ENCODE measurements at regions not wholly inside any gene's neighbourhood (a gene's known extent, or its start where the extent isn't known, plus 50 kb on each side); places are given as distances from the start of the nearest gene placed in this dataset.
"Not testable (repeated sequence)": the region's sequence is repeated elsewhere in the genome, so short reads cannot be mapped to it uniquely, and the experiment has no call there.

DNA sequence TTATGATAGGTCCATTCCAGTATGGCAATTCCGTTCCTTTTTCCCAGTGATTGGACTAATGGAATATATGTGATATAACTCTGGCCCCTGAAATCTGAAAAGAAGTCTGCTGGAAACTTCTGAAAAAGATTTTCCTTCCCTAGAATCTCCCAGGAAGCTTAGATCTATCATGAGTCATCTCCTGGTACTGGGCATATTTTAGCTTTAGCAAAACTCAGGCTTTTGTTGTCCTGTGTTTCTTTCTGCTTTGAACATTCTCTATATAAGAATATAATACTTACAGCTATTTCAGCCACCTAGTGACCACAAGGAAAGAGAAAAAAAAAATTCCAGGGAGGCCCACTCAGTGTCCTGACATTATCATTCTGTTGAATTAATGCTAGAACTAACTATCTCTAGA is 597.2 kb upstream of the GRIA3 start:
- DNase-seq, result no peak

DNA sequence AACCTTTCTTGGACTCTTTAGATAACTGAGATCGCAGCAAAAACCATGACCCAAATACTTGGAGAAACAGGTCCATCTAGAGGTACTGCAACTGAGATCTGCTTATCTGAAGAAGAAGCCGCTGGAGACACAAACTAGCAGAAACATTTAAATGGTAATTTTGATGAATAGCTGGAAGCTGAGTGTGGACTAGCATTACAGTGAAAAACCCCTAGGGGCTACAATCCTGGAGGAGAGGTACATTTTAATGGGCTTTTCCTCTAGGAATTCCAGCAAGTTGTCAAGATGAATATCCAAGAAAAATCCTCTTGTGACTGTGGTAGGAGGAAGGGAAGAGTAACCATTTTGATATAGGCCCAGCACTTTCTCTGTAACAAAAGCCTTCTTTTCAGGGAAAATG is 592.5 kb upstream of the GRIA3 start:
- no peak for DNase-seq

DNA sequence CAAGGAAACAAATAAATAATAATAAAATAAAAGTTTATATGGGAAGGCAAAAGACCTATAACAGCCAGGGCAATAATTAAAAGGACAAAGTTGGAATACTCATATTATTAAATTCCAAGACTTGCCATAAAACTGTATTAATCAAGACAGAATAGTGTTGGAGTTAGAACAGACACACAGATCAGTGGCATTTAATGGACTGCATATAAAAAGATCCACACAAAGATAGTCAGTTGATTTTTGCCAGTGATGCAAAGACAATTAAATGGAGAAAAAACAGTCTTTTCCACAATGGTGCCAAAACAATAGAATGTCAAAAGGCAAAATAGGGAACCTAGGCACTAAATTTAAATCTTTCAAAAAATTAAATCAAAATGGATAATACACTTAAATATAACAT is 587.1 kb upstream of the GRIA3 start:
- DNase-seq, result no peak

DNA sequence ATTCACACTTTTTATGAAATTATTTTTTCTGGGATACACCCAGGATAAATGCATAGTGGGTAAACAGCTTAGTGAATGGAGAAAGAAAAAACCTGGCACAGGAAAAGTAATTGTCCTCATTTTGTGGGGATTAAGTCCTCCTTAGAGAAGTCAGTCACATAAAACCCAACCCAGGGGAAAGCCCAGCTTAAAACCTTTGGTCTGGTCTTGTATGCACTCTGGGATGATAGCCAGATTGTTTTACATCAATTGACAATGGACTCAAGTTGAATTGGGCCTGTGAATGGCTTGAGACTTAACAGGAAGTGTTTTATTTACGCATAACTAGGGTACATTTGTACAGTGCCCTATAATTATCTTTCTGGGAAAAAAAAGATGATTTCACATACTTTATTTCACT is 561.3 kb upstream of the GRIA3 start:
- peak; percentile 27 for DNase-seq

DNA sequence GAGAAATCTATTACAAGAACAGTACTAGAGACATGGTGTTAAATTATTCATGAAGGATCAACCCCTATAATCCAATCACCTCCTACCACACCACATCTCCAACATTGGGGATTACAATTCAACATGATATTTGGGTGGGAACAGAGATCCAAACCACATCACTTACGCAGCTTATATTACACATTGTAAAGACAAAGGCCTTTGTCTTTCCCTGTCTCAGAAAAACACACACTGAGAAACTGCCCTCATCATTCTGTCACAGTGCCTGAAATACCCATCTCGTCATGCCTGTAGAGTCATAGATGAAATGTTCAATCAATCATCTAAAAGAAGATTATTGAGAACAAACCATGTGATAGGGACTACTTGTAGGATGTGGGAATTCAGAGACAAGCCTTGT is 558.8 kb upstream of the GRIA3 start:
- DNase-seq, result no peak

DNA sequence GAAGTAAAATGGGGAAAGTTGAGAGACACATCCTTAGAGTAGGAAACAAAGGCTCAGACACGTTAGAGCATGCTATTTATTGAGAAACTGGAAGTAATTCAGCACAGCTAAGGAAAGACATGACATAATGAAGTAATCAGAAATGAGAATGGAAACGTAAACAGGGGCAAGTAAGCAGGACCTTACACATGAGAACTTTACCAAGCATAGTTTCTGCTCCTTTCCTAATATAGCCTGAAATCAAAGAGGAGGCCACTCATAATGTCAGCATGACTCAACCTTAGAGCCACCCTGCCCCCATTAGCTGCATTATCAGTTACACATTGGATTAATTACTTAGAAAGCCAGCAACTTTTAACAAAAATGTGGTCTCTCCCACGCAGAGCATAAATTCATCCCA is 558.3 kb upstream of the GRIA3 start:
- no peak for DNase-seq

DNA sequence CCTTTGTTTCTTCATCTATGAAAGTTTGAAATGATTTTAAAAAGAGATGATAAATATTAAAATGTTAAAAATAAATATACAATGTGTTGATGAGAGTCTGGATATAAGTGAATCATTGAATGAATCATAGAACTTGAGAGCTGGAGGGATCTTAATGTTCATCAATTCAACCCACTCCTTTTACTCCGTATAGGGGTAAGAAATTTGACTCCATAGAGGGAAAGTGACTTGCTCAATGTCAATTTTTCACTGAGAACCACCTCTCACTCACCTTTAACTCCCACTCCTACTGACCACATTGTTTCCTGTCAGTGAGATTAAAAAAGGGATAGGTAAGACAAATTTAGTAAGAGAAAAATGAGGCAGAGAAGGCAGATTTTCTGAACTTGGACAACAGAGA is 557.2 kb upstream of the GRIA3 start:
- DNase-seq, result no peak

DNA sequence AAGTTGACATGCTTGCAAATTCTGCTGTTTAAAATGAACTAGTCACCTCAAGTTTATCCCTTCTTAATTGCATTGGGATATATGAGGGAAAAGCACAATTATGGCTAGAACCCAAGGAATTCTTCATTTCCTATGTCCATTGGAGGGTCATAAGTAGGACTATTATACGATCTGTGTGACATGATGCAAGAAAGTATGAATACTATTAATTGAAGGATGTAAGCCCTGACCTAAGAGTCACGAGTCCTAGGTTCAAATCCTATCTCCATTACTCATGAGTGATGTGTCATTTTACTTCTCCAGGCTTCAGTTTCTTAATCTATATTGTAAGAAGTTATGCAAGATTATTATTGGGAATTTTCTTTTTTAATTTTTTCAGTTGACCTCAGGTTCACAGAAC is 542.9 kb upstream of the GRIA3 start:
- DNase-seq, result no peak

DNA sequence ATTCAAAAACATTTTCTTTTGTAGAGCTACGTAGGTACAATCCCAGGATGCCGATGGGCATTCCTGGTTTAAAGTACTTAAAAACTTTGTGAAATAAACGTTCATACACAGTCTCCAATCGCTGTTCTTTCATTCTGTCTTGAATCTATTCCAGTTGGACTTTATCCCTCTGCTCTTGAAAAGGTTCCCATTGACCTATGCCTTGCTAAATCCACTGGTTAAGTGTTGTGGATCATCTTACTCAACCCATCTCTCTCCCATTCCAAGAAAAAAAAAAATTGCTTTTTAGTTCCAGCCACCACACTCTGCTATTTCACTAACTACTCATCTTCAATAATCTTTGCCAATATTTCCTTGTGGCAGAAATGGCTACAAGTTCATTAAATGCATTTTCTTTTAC is 542.3 kb upstream of the GRIA3 start:
- no peak for DNase-seq

DNA sequence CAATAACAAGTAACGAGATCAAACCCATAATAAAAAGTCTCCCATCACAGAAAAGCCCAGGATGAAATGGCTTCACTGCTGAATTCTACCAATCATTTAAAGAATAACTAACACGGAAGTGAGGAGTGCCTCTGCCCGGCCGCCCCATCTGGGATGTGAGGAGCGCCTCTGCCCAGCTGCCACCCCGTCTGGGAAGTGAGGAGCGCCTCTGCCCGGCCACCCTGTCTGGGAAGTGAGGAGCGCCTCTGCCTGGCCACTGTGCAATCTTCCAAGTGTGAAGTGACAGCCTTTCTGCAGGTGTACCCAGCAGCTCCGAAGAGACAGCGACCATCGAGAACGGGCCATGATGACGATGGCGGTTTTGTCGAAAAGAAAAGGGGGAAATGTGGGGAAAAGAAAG is 528.8 kb upstream of the GRIA3 start:
- not testable (repeated sequence) for DNase-seq

DNA sequence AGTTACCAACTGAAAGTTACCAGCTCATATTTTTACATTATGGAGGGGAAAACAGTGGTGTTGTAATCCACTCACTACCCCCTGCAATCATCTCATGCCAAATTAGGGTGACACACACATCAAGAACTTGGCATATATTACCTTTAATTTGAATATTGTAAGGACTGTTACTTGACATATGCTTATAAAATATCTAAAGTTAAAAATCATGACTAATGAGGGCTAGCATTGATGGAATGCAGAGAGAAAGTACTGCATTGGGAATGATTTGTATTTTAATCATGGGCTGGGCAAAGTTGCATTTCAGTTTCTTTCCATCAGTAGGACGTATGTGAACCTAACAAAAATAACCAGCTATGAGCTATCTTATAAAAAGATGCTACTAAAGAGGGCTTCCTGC is 517.5 kb upstream of the GRIA3 start:
- no peak for DNase-seq

DNA sequence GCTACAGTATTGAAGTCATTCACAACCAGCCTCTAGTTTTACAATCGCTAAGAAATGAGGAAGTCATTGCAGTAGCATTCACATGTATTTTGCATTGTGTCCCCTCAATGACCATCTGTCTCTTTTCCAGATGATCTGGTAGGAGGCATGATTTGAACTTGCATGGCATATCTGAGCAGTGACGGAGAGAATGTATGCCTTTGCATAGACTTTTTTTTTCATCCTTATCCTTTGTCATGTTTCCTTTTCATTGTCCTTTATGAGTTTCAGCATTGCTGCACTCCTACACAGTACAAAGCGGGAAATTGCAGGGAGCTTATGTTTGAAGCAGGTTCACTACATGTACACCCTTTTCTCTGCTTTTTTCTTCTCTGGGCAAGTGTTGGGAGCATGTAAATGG is 516.4 kb upstream of the GRIA3 start:
- DNase-seq, result no peak

DNA sequence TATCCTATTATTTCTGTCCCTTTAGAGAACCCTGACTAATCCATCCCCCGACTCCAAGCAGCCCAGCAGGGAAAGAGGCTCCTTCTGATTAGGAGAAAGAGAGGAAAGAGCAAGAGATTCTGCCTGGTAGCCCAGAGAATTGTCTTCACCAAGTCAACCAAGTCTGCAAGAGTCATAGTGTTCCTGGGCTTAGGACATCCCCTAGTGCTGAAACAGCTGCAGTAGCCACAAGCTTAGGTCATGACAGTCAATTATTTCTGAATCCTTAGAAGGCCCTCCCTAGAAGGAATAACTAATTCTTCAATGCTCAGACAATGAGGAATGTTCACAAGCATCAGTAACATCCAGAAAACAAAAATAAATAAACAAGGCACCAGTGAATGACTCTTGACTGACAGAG is 480.3 kb upstream of the GRIA3 start:
- DNase-seq, result no peak

DNA sequence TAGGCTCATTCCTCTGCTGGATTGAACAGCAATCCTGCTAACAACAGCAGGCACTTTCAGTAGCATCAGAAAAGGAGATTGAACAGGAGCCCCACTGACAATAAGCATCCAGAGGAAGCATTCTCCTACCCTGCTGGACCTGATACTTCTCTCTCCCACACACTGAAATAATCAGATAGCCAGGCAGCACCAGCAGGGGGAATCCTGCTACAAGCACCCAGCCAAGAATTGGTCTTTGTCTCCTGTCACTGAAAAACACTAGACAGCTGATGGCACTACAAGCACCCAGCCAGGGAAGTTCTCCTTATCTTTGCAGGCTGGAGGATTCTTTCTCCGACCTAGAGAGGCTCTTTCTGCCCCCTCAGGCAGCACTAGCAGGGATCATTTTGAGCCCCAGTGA is 444.3 kb upstream of the GRIA3 start:
- no peak for DNase-seq

DNA sequence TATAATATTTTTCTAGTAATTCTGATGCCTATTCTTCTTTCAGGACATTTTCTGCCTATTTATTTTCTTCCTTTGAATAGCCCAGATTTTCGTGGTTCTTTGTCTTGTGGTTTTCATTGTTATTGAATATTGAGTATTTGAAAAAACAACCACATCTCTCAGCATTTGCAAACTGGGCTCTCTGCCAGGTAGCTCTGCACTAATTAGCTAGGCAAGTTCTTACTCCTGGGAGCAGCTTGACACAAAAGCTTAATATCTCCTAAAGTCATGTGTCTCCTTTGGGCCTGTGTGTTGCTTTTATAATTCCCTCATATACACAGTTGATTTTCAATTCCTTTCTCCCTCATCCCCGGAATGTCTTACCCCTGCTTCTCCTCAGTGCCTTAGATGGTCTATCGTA is 413.5 kb upstream of the GRIA3 start:
- DNase-seq, result peak; percentile 68

DNA sequence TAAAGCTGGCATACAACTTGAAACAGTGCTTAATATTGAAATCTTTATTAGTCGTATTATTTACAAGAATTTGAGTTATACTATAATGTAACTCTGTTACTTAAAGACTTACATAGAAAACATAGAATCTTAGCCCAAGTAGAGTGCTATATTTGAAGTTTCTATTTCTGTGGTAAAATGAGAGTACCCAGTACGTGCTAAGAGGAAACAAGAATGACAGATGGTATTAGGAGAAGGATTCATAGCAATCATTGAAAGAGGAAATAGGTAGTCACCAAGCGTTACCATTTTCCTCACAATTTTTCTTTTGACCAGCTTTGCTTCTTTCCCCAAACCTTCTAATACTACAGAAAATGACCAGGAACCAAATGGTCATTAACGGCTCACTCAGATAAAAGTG is 412.1 kb upstream of the GRIA3 start:
- no peak for DNase-seq

DNA sequence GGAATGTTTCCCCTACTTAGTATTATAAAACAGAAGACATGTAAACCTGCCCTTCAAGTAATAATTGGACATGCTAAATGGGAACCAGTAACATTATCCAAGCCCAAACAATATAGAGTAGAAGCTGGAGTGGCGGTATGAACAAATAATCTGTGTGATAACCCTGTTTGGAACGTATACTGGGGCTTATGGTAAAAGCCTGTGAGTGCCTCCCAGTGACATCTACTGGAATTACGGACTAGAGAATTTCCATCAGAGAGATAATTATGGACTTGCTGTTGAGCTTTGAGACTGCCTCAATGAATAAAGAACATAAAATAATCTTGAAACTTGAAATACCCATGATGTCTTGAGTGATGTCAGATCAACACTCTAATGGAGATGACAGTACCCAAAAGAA is 406.3 kb upstream of the GRIA3 start:
- no peak for DNase-seq

DNA sequence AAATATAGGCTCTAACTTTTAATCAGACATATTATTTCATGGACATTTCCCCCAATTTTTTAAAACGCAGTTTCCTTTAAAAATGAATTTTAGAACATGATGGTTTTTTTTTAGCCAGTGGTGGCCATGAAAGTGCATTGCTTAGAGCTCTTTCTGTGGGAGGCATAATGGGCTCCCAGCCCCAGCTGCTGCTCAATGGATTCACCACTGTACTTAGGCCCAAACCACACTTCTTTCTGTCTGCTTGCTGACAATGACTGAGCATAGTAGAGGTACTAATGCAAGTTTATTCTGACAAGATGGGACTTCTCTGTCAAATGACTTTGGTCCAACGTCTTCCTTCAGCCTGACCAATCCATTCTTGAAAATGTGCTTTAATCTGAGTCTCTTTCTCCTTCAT is 400.2 kb upstream of the GRIA3 start:
- DNase-seq, result no peak

DNA sequence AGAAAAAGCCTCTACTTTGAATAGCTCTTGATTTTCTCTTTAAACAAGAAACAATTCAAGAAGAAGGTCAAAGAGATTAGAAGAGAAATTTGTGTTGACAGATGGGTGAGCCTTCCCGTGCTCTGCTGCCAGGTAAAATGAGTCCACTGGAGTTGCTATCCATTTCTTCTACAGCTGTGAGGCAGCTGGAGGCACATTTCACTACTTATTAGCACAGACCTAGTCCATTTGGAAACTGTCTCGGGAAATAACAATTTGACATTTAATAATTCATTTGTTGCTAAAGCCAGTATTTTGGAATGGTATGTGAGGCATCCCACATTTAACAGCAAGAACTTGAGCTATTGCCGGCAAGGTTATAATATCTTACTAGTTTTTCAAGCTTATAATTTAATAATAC is 396.8 kb upstream of the GRIA3 start:
- DNase-seq, result no peak

DNA sequence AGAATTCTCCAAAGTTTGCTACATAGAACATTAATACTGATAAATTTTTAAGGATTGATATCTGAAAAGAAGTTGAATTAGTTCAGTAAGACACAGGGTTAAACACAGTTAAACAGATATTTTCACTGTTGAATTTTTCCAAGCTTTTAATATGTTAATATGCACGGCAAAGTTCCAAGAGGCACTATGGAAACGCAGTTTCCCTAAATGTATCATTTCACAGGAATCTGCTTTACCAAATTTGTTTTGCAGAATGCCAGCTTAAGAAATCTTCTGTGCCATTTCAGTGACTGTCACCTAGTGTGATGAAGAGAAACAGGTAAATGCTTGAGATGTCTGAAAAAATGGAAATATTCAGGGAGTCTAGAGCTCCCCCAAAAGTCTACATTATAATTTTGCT is 395.9 kb upstream of the GRIA3 start:
- DNase-seq, result no peak

DNA sequence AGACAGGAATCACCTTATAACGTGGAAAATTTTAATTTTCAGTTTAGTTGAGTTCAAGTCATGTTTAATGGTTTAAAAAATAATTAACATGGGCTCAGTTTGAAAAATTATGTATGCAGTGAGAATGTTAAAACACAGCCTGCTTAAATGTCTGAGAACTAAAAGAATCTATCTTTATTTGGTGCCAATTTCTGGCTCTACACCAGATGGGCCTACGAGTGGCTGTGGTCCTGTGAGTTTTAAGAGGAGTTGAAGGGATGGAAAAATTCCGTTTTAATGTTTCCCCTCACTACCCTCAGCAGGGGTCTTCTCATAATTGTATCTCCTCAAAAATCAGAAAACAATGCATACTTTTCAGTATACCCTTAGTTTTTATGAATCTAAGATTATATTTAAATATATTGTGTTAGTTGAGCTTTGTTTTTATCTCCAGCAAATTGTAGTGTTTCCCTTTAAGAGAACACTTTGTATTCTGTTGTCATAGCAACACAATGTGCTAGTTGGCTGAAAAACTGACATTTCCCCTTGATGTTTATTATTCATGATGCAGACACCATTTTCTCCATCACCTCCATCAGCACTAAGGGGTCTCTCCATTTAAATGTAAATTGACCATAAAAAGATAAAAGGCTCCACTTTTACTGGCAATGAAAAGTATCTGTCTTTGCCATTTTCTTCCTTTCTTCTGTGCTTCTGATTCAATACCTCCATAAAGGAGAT is 393.5 kb upstream of the GRIA3 start:
- no peak for DNase-seq

DNA sequence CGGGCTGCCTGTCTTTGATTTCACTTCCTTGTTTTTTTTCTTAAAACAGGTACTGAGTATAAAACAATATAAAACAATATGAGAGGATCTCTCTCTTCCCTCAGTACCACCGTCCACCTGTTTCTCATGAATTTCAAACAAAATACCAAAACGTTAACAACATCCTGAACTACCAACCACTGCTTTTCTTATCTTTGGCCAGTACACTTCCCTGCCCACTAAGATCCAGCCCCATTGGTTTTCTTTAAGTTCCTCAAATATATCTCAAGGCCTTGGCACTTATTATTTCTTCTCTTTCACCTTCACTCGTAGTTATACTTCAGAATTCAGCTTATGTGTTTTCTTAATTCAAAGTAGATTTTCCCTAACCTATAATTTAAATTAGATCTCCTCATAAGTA is 370.2 kb upstream of the GRIA3 start:
- DNase-seq, result no peak

DNA sequence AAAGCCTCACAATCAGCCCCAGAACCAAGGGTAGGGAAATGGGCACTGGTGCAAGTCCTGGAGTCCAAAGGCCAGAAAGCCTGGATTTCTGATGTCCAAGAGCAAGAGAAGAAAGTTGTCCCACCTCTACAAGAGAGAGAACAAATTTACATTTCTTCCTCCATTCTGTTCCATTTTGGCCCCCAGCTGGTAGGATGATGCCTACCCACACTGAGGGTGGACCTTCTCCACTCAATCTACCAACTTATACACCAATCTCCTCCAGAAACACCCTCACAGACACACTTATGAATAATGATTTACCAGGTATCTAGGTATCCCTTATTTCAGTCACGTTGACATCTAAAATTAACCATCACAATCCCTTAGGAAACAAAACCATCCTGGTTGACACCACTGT is 367.8 kb upstream of the GRIA3 start:
- DNase-seq, result no peak

DNA sequence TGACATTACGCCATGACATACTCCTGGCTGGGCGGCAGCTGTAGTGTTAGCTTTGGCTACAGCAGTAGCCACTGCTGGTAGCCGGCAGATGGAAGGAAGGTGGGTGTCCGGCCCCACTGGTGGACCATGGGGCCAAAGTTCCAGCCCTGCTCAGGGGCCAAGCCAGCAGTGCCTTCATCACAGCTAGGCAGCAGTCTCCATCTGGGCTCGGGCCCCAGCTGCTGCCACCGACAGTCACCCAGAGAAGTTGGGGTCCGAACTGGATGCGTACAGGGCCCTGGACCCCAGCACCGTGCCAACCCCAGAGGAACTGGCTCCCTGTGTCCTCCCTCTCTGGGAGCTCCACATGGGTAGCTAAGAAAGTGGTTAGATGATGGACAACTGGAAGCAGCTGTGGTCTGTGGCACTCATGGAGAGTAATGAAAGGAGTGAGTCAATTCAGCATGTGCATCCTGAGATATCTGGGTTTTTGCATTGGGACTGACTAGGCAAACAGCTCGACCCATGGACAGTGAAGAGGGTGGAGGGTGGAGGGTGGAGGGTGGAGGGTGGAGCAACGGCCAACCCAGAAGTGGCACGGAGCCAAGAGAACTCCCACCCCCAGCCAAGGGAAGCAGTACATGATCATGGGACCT is 366.6 kb upstream of the GRIA3 start:
- DNase-seq, result no peak

DNA sequence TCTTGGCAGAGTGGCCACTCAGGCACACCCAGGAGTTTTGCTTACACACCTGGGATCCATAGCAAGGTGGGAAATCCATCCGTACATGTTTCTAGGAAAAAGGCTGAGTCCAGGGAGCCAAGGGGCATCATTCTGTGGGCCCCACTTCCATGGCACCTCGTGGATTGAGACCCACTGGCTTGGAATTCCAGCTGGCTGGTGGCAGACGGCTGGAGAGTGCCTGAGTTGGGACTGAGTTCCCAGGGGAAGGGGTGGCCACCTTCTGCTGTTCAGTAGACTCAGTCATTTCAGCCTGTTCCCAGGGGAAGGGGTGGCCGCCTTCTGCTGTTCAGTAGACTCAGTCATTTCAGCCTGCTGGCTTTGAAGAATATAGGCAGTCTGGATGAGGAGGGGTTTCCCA is 366.0 kb upstream of the GRIA3 start:
- DNase-seq, result no peak
